CD4-positive, alpha-beta T cell (primary cell): ENCODE measurements at regions not wholly inside any gene's neighbourhood (a gene's known extent, or its start where the extent isn't known, plus 50 kb on each side); places are given as distances from the start of the nearest gene placed in this dataset.

Source experiments
- ATAC-seq: fragments of 200-7000 bp; cut with Tn5 transposase; one replicate; pipeline ENCODE4 v1.10.0; 2022; ENCODE audit warnings: mild to moderate bottlenecking; ENCODE audit not compliant: poor library complexity
- CTCF ChIA-PET: fragments of 350-600 bp; sonication (Branson Sonifier 250); formaldehyde crosslinking; loops from one replicate; lab custom pipeline; 2021; ENCODE audit warnings: antibody characterized with exemption, inconsistent platforms; lab: Charles Lee
- POLR2A ChIA-PET: fragments of 350-600 bp; sonication (Branson Sonifier 250); formaldehyde crosslinking; loops from one replicate; lab custom pipeline; 2021; ENCODE audit warnings: antibody characterized with exemption, inconsistent platforms; lab: Charles Lee
- DNase-seq, 14 experiments: peaks; one replicate each; pipeline ENCODE4 v3.0.0-alpha.2; 2013 to 2020; ENCODE audit warnings: mixed read lengths in 2 of 14
- H3K27ac ChIP-seq, 2 donors: one replicate each; pipeline versions ENCODE4 v1.5.1 to v1.7.0; 2013; ENCODE audit warnings: low read length in 2 of 2, low read depth in 1 of 2, mild to moderate bottlenecking in 1 of 2
- H3K27me3 ChIP-seq, 2 experiments: 1 replicate in 1 of 2; 2 replicates in 1 of 2; pipeline versions ENCODE4 v1.6.1 to v1.7.0; 2013; ENCODE audit warnings: low read length in 2 of 2, control low read depth in 1 of 2, mild to moderate bottlenecking in 1 of 2, moderate library complexity in 1 of 2; ENCODE audit not compliant: insufficient read depth in 2 of 2, control insufficient read depth in 1 of 2
- H3K36me3 ChIP-seq: one replicate; pipeline ENCODE4 v1.6.1; 2013; ENCODE audit warnings: low read length, control low read depth; ENCODE audit not compliant: insufficient read depth
- H3K4me1 ChIP-seq: one replicate; pipeline ENCODE4 v1.6.1; 2013; ENCODE audit warnings: low read length, control low read depth; ENCODE audit not compliant: insufficient read depth
- H3K4me3 ChIP-seq: one replicate; pipeline ENCODE4 v1.5.1; 2013; ENCODE audit warnings: mild to moderate bottlenecking, low read length, moderate library complexity
- H3K9me3 ChIP-seq, 2 experiments: 1 replicate in 1 of 2; 2 replicates in 1 of 2; pipeline versions ENCODE4 v1.6.1 to v1.7.0; 2013; ENCODE audit warnings: low read length in 2 of 2, mild to moderate bottlenecking in 2 of 2, control low read depth in 1 of 2, moderate library complexity in 1 of 2; ENCODE audit not compliant: control insufficient read depth in 1 of 2, insufficient read depth in 1 of 2
- H3K27ac Mint-ChIP-seq: one replicate; pipeline ENCODE4 v1.8.0; 2020; ENCODE audit warnings: mixed read lengths
- H3K27me3 Mint-ChIP-seq: one replicate; pipeline ENCODE4 v1.8.0; 2021; ENCODE audit warnings: mixed read lengths
- H3K36me3 Mint-ChIP-seq: one replicate; pipeline ENCODE4 v1.8.0; 2021; ENCODE audit warnings: low read depth, mixed read lengths
- H3K4me1 Mint-ChIP-seq: one replicate; pipeline ENCODE4 v1.8.0; 2021; ENCODE audit warnings: low read depth, mixed read lengths
- H3K4me3 Mint-ChIP-seq: one replicate; pipeline ENCODE4 v1.8.0; 2020; ENCODE audit warnings: mild to moderate bottlenecking, mixed read lengths
- H3K9me3 Mint-ChIP-seq: one replicate; pipeline ENCODE4 v1.8.0; 2020; ENCODE audit warnings: mixed read lengths
- CTCF ChIP-seq: fragments of 200-600 bp; IDR thresholded peaks from one replicate; pipeline ENCODE4 v1.8.0; 2022; ENCODE audit warnings: antibody characterized with exemption, mild to moderate bottlenecking
- intact Hi-C, 2 experiments: fragments of 100-400 bp; cut with DNase I in 1 of 2; cut with micrococcal nuclease in 1 of 2; formaldehyde crosslinking; loops; one replicate each; pipeline versions ENCODE4 v1.15.1 to v1.9.0; 2023 to 2025; cut with DNase I, micrococcal nuclease

GRCh38 chr10:33838731-33839130 lies 504.3 kb upstream of the NRP1 start:
- Mint-ChIP-seq H3K36me3 (no peaks in the 10 kb centered on the region), H3K27ac (no peak overlapping the region), H3K4me3 (no peak overlapping the region), H3K9me3 (peaks cover 2% of the 10 kb centered on the region), H3K27me3 (no peaks in the 10 kb centered on the region), H3K4me1 (no peaks in the 10 kb centered on the region)
- ChIA-PET POLR2A (no interaction called here), CTCF (no interaction called here)
- H3K4me3 ChIP-seq: no peak overlapping the region
- no peak overlapping the region for H3K27ac ChIP-seq
- no peaks in the 10 kb centered on the region for H3K4me1 ChIP-seq
- no peak for TF ChIP-seq CTCF
- DNase-seq (no peak), ATAC-seq (no peak)
- H3K36me3 ChIP-seq: no peaks in the 10 kb centered on the region
- H3K9me3 ChIP-seq: peaks cover 0 to 3% of the 10 kb centered on the region in 2 experiments
- intact Hi-C loops: no loop called here
- H3K27me3 ChIP-seq: peaks cover 0 to 4% of the 10 kb centered on the region in 2 experiments

- no peaks in the 10 kb centered on the region for H3K36me3 Mint-ChIP-seq
- no peak for TF ChIP-seq CTCF
- ChIA-PET POLR2A (no interaction called here), CTCF (no interaction called here)
- H3K9me3 ChIP-seq: peaks cover 0 to 3% of the 10 kb centered on the region in 2 experiments
- no peaks in the 10 kb centered on the region for H3K9me3 Mint-ChIP-seq
- ATAC-seq (no peak), DNase-seq (no peak)
- intact Hi-C loops: no loop called here
- no peaks in the 10 kb centered on the region for H3K4me1 ChIP-seq
- no peaks in the 10 kb centered on the region for H3K27me3 Mint-ChIP-seq
- no peaks in the 10 kb centered on the region for H3K36me3 ChIP-seq
- H3K4me1 Mint-ChIP-seq: no peaks in the 10 kb centered on the region
- H3K27ac ChIP-seq: no peak overlapping the region
- H3K27ac Mint-ChIP-seq: no peak overlapping the region
- no peak overlapping the region for H3K4me3 Mint-ChIP-seq
- no peak overlapping the region for H3K4me3 ChIP-seq
- H3K27me3 ChIP-seq: peaks cover 0 to 4% of the 10 kb centered on the region in 2 experiments
These were observed 503.3 kb upstream of the NRP1 start for GRCh38 chr10:33837736-33838135.

GRCh38 chr10:33835556-33835955 lies 501.1 kb upstream of the NRP1 start:
- ChIA-PET CTCF (no interaction called here), POLR2A (no interaction called here)
- Mint-ChIP-seq H3K27ac (no peak overlapping the region), H3K4me1 (no peaks in the 10 kb centered on the region), H3K27me3 (no peaks in the 10 kb centered on the region), H3K36me3 (no peaks in the 10 kb centered on the region), H3K9me3 (no peaks in the 10 kb centered on the region), H3K4me3 (no peak overlapping the region)
- H3K27ac ChIP-seq: no peak overlapping the region
- H3K36me3 ChIP-seq: no peaks in the 10 kb centered on the region
- intact Hi-C loops: no loop called here
- H3K27me3 ChIP-seq: peaks cover 0 to 4% of the 10 kb centered on the region in 2 experiments
- no peaks in the 10 kb centered on the region for H3K4me1 ChIP-seq
- ATAC-seq (no peak), DNase-seq (no peak)
- peaks cover 0 to 3% of the 10 kb centered on the region in 2 experiments for H3K9me3 ChIP-seq
- H3K4me3 ChIP-seq: no peak overlapping the region
- TF ChIP-seq CTCF: no peak
